Esophagus squamous epithelium (tissue), 5 donors: ENCODE measurements at regions not wholly inside any gene's neighbourhood (a gene's known extent, or its start where the extent isn't known, plus 50 kb on each side); places are given as distances from the start of the nearest gene placed in this dataset.

Source experiments
- DNase-seq: peaks from one replicate; lab custom pipeline; 2025; lab: John Stamatoyannopoulos, UW
- H3K27ac ChIP-seq, 4 donors: fragments of 200-600 bp; sonication (generic); one replicate each; pipeline ENCODE4 v1.5.1; 2016 to 2019; ENCODE audit warnings: mild to moderate bottlenecking in 1 of 4
- H3K27me3 ChIP-seq, 4 donors: fragments of 200-600 bp; sonication (generic); 1 replicate in 3 of 4; 2 replicates in 1 of 4; pipeline versions ENCODE4 v1.5.1 to v1.6.0; 2017 to 2021; ENCODE audit warnings: antibody characterized with exemption in 1 of 4
- H3K36me3 ChIP-seq, 3 donors: fragments of 200-600 bp; sonication (generic); one replicate each; pipeline ENCODE4 v1.5.1; 2016 to 2019
- H3K4me1 ChIP-seq, 3 donors: fragments of 200-600 bp; sonication (generic); one replicate each; pipeline ENCODE4 v1.5.1; 2017 to 2019
- H3K4me3 ChIP-seq, 4 donors: fragments of 200-600 bp; sonication (generic); 1 replicate in 3 of 4; 2 replicates in 1 of 4; pipeline ENCODE4 v1.5.1; 2016 to 2019; ENCODE audit warnings: mild to moderate bottlenecking in 2 of 4, moderate library complexity in 1 of 4
- H3K9me3 ChIP-seq, 3 donors: fragments of 200-600 bp; sonication (generic); one replicate each; pipeline ENCODE4 v1.5.1; 2016 to 2019
- CTCF ChIP-seq, 6 experiments: fragments of 450-650 bp in 4 of 6; fragments of 200-600 bp in 2 of 6; sonication (generic) in 2 of 6; IDR thresholded peaks; one replicate each; pipeline ENCODE4 v1.5.1; 2016 to 2019; ENCODE audit warnings: antibody characterized with exemption in 6 of 6, mild to moderate bottlenecking in 4 of 6, moderate library complexity in 4 of 6
- POLR2A ChIP-seq, 4 donors: fragments of 450-650 bp; IDR thresholded peaks; one replicate each; pipeline ENCODE4 v1.6.1; 2017; ENCODE audit warnings: antibody characterized with exemption in 4 of 4, mild to moderate bottlenecking in 4 of 4, moderate library complexity in 3 of 4
- WGBS, 2 donors: methylation state at CpG; one replicate each; pipeline ENCODE4 v1.1.5; 2018; 5-methylcytosine and 5-hydroxymethylcytosine counted together
- intact Hi-C: fragments of 100-400 bp; cut with DNase I; formaldehyde crosslinking; loops from one replicate; pipeline ENCODE4 v1.15.0; 2022
- donor health status: DM: yes; HTN: yes; CAD: no.

- Histone ChIP-seq H3K27me3 (no peaks in the 10 kb centered on the region), H3K36me3 (no peaks in the 10 kb centered on the region), H3K4me3 (no peak overlapping the region), H3K27ac (no peak overlapping the region), H3K4me1 (no peaks in the 10 kb centered on the region), H3K9me3 (peaks cover 0 to 46% (median 6%) of the 10 kb centered on the region in 3 donors)
- 31 to 54% methylated on average over 1 of the region's 1 CpG for WGBS, 2 donors
- no peak for TF ChIP-seq POLR2A (IDR thresholded peaks at IDR 0.05)
- TF ChIP-seq CTCF (IDR thresholded peaks at IDR 0.05) = no peak
- intact Hi-C loops = no loop called here
- DNase-seq = no peak
Measured at GRCh38 chr13:55869648-55870047, 1271.1 kb upstream of the PRR20A start.

GRCh38 chr13:55887561-55887960 lies 1253.2 kb upstream of the PRR20A start:
- Histone ChIP-seq H3K27ac (no peak overlapping the region), H3K27me3 (no peaks in the 10 kb centered on the region), H3K9me3 (peaks cover 0 to 7% (median 6%) of the 10 kb centered on the region in 3 donors), H3K4me1 (no peaks in the 10 kb centered on the region), H3K36me3 (no peaks in the 10 kb centered on the region), H3K4me3 (no peak overlapping the region)
- TF ChIP-seq POLR2A (IDR thresholded peaks at IDR 0.05) (no peak), CTCF (IDR thresholded peaks at IDR 0.05) (no peak)
- no peak for DNase-seq
- 84 to 89% methylated on average over 1 of the region's 1 CpG for WGBS, 2 donors
- intact Hi-C loops = no loop called here

- 53 to 62% methylated on average over 3 of the region's 3 CpGs for WGBS, 2 donors
- Histone ChIP-seq H3K27me3 (no peaks in the 10 kb centered on the region), H3K27ac (no peak overlapping the region), H3K36me3 (no peaks in the 10 kb centered on the region), H3K9me3 (peaks cover 0 to 7% (median 6%) of the 10 kb centered on the region in 3 donors), H3K4me1 (no peaks in the 10 kb centered on the region), H3K4me3 (no peak overlapping the region)
- intact Hi-C loops = no loop called here
- DNase-seq = no peak
- no peak for TF ChIP-seq CTCF (IDR thresholded peaks at IDR 0.05)
- no peak for TF ChIP-seq POLR2A (IDR thresholded peaks at IDR 0.05)
Measured at GRCh38 chr13:55893540-55893939, 1247.2 kb upstream of the PRR20A start.

GRCh38 chr13:55937180-55937579 lies 1203.5 kb upstream of the PRR20A start:
- Histone ChIP-seq H3K27ac (no peak overlapping the region), H3K9me3 (peaks cover 0 to 5% (median 0%) of the 10 kb centered on the region in 3 donors), H3K4me3 (no peak overlapping the region), H3K4me1 (no peaks in the 10 kb centered on the region), H3K36me3 (no peaks in the 10 kb centered on the region), H3K27me3 (no peaks in the 10 kb centered on the region)
- 71 to 75% methylated on average over 5 of the region's 5 CpGs for WGBS, 2 donors
- intact Hi-C loops = no loop called here
- TF ChIP-seq POLR2A (IDR thresholded peaks at IDR 0.05) (no peak), CTCF (IDR thresholded peaks at IDR 0.05) (no peak)
- DNase-seq = no peak

DNA sequence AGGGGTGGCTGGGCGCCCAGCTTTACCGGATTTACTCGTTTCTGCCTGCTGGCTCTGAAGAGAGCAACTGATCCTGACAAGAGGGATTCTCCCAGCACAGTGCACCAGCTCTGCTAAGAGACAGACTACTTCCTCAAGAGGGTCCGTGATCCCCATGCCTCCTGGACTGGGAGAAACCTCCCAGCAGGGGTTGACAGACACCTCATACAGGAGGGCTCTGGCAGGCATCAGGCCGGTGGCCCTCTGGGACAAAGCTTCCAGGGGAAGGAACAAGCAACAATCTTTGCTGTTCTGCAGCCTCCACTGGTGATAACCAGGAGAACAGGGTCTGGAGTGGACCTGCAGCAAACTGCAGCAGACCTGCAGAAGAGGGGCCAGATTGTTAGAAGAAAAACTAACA lies 1192.5 kb upstream of the PRR20A start:
- no peaks in the 10 kb centered on the region for H3K36me3 ChIP-seq
- no peaks in the 10 kb centered on the region for H3K27me3 ChIP-seq
- H3K9me3 ChIP-seq = peaks cover 0 to 3% (median 0%) of the 10 kb centered on the region in 3 donors
- no peak for DNase-seq
- no peak overlapping the region for H3K27ac ChIP-seq
- no peak for TF ChIP-seq CTCF (IDR thresholded peaks at IDR 0.05)
- no peak for TF ChIP-seq POLR2A (IDR thresholded peaks at IDR 0.05)
- H3K4me1 ChIP-seq = no peaks in the 10 kb centered on the region
- H3K4me3 ChIP-seq = no peak overlapping the region
- intact Hi-C loops = no loop called here
- WGBS, 2 donors = 60 to 63% methylated on average over 1 to 4 of the region's 5 CpGs
